T-cell (primary cell): ENCODE measurements at regions not wholly inside any gene's neighbourhood (a gene's known extent, or its start where the extent isn't known, plus 50 kb on each side); places are given as distances from the start of the nearest gene placed in this dataset.

ENCODE experiments used
- ATAC-seq, 4 experiments: fragments of 200-7000 bp in 3 of 4; fragments of 150-1000 bp in 1 of 4; cut with Tn5 transposase; replicated peaks in 1 of 4; 1 replicate in 3 of 4; 2 replicates in 1 of 4; pipeline ENCODE4 v1.10.0; 2021; ENCODE audit warnings: moderate library complexity in 3 of 4, mild to moderate bottlenecking in 2 of 4, moderate number of reproducible peaks in 1 of 4
- CTCF ChIA-PET, 2 donors: fragments of 300-600 bp; sonication (Branson Sonifier 250); formaldehyde crosslinking; loops; one replicate each; lab custom pipeline; 2022; ENCODE audit warnings: antibody characterized with exemption in 2 of 2; lab: Charles Lee
- POLR2A ChIA-PET, 2 donors: fragments of 300-600 bp; sonication (Branson Sonifier 250); formaldehyde crosslinking; loops; one replicate each; lab custom pipeline; 2022; ENCODE audit warnings: antibody characterized with exemption in 2 of 2; lab: Charles Lee
- DNase-seq, 35 experiments: peaks; one replicate each; pipeline versions ENCODE4 v3.0.0 to v3.0.0-alpha.2; 2013 to 2023
- H3K27ac ChIP-seq: one replicate; pipeline ENCODE4 v1.5.1; 2013; ENCODE audit warnings: low read length
- H3K27me3 ChIP-seq, 2 experiments: replicated peaks in 1 of 2; 1 replicate in 1 of 2; 2 replicates in 1 of 2; pipeline versions ENCODE4 v1.6.1 to v1.7.0; 2013; ENCODE audit warnings: low read length in 1 of 2, mixed read lengths in 1 of 2; ENCODE audit not compliant: control insufficient read depth in 2 of 2, insufficient read depth in 2 of 2; ENCODE audit errors: extremely low read depth in 1 of 2
- H3K36me3 ChIP-seq, 2 donors: 1 replicate in 1 of 2; 2 replicates in 1 of 2; pipeline versions ENCODE4 v1.6.1 to v1.7.0; 2013; ENCODE audit warnings: low read length in 1 of 2; ENCODE audit not compliant: control insufficient read depth in 2 of 2, insufficient read depth in 1 of 2; ENCODE audit errors: extremely low read depth in 1 of 2
- H3K4me1 ChIP-seq, 2 experiments: 1 replicate in 1 of 2; 2 replicates in 1 of 2; pipeline versions ENCODE4 v1.6.1 to v1.7.0; 2013; ENCODE audit warnings: low read length in 2 of 2, mixed read lengths in 1 of 2; ENCODE audit not compliant: insufficient read depth in 2 of 2, control insufficient read depth in 1 of 2; ENCODE audit errors: extremely low read depth in 1 of 2
- H3K4me3 ChIP-seq, 2 donors: 1 replicate in 1 of 2; 2 replicates in 1 of 2; pipeline versions ENCODE4 v1.5.1 to v1.7.0; 2013; ENCODE audit warnings: mild to moderate bottlenecking in 2 of 2, low read length in 1 of 2, moderate library complexity in 1 of 2; ENCODE audit not compliant: control insufficient read depth in 1 of 2; ENCODE audit errors: extremely low read depth in 1 of 2
- H3K9me3 ChIP-seq: 2 replicates; pipeline ENCODE4 v1.7.0; 2013
- H3K27ac Mint-ChIP-seq, 2 donors: one replicate each; pipeline ENCODE4 v1.8.0; 2020 to 2021; ENCODE audit warnings: mild to moderate bottlenecking in 2 of 2, mixed read lengths in 2 of 2
- H3K27me3 Mint-ChIP-seq, 2 donors: one replicate each; pipeline ENCODE4 v1.8.0; 2021 to 2022; ENCODE audit warnings: mixed read lengths in 2 of 2
- H3K36me3 Mint-ChIP-seq: one replicate; pipeline ENCODE4 v1.8.0; 2021; ENCODE audit warnings: mixed read lengths
- H3K4me1 Mint-ChIP-seq, 3 donors: one replicate each; pipeline ENCODE4 v1.8.0; 2020 to 2022; ENCODE audit warnings: mixed read lengths in 3 of 3, mild to moderate bottlenecking in 1 of 3
- H3K4me3 Mint-ChIP-seq, 3 donors: one replicate each; pipeline ENCODE4 v1.8.0; 2020 to 2022; ENCODE audit warnings: mild to moderate bottlenecking in 3 of 3, mixed read lengths in 3 of 3, moderate library complexity in 3 of 3
- H3K9me3 Mint-ChIP-seq, 3 donors: one replicate each; pipeline ENCODE4 v1.8.0; 2020 to 2022; ENCODE audit warnings: mixed read lengths in 3 of 3
- WGBS: methylation state at CpG from one replicate; pipeline ENCODE4 v1.1.5; 2013; ENCODE audit warnings: missing lambda C conversion rate; ENCODE audit not compliant: insufficient coverage; 5-methylcytosine and 5-hydroxymethylcytosine counted together

- Histone ChIP-seq H3K4me3 (no peak overlapping the region), H3K27ac (no peak overlapping the region), H3K9me3 (no peaks in the 10 kb centered on the region), H3K4me1 (no peaks in the 10 kb centered on the region), H3K36me3 (no peaks in the 10 kb centered on the region), H3K27me3 (peaks cover 0 to 3% of the 10 kb centered on the region in 2 experiments)
- ChIA-PET POLR2A (interaction anchor here in 1 of 2 donors (0.5 to 0.7 kb wide), 2 partner anchors 668 to 837 kb away, joined by 8 to 10 read pairs; no protein-coding TSS in a partner anchor), CTCF (no interaction called here)
- DNase-seq (no peak), ATAC-seq (no peak)
- Mint-ChIP-seq H3K36me3 (no peaks in the 10 kb centered on the region), H3K9me3 (peaks cover 0 to 5% (median 0%) of the 10 kb centered on the region in 3 donors), H3K4me1 (no peaks in the 10 kb centered on the region), H3K27me3 (no peaks in the 10 kb centered on the region), H3K27ac (no peak overlapping the region), H3K4me3 (no peak overlapping the region)
- WGBS, result no CpG with 5 or more reads among the region's 2 CpGs
Observed at GRCh38 chr6:133623621-133624020, 265.3 kb upstream of the TCF21 start.

- WGBS, result no CpG with 5 or more reads among the region's 3 CpGs
- no peak for ATAC-seq
- H3K9me3 Mint-ChIP-seq, result no peaks in the 10 kb centered on the region
- H3K4me1 ChIP-seq, result no peaks in the 10 kb centered on the region
- POLR2A ChIA-PET, result no interaction called here
- DNase-seq, result no peak
- H3K27me3 Mint-ChIP-seq, result no peaks in the 10 kb centered on the region
- no peak overlapping the region for H3K4me3 Mint-ChIP-seq
- H3K4me3 ChIP-seq, result no peak overlapping the region
- no peak overlapping the region for H3K27ac ChIP-seq
- CTCF ChIA-PET, result no interaction called here
- H3K27me3 ChIP-seq, result peaks cover 0 to 3% of the 10 kb centered on the region in 2 experiments
- no peaks in the 10 kb centered on the region for H3K4me1 Mint-ChIP-seq
- no peaks in the 10 kb centered on the region for H3K9me3 ChIP-seq
- H3K36me3 Mint-ChIP-seq, result no peaks in the 10 kb centered on the region
- no peaks in the 10 kb centered on the region for H3K36me3 ChIP-seq
- no peak overlapping the region for H3K27ac Mint-ChIP-seq
Observed at GRCh38 chr6:133626096-133626666, 262.7 kb upstream of the TCF21 start.

GRCh38 chr6:133629970-133630369 lies 258.9 kb upstream of the TCF21 start:
- CTCF ChIA-PET, result no interaction called here
- H3K27me3 ChIP-seq, result peaks cover 0 to 3% of the 10 kb centered on the region in 2 experiments
- H3K36me3 ChIP-seq, result no peaks in the 10 kb centered on the region
- DNase-seq, result no peak
- Mint-ChIP-seq H3K4me3 (no peak overlapping the region), H3K27ac (no peak overlapping the region), H3K4me1 (no peaks in the 10 kb centered on the region), H3K27me3 (peaks cover 0 to 4% of the 10 kb centered on the region in 2 donors), H3K36me3 (no peaks in the 10 kb centered on the region), H3K9me3 (no peaks in the 10 kb centered on the region)
- no peak overlapping the region for H3K4me3 ChIP-seq
- POLR2A ChIA-PET, result no interaction called here
- ATAC-seq, result no peak
- no peak overlapping the region for H3K27ac ChIP-seq
- no peaks in the 10 kb centered on the region for H3K4me1 ChIP-seq
- H3K9me3 ChIP-seq, result no peaks in the 10 kb centered on the region

DNA sequence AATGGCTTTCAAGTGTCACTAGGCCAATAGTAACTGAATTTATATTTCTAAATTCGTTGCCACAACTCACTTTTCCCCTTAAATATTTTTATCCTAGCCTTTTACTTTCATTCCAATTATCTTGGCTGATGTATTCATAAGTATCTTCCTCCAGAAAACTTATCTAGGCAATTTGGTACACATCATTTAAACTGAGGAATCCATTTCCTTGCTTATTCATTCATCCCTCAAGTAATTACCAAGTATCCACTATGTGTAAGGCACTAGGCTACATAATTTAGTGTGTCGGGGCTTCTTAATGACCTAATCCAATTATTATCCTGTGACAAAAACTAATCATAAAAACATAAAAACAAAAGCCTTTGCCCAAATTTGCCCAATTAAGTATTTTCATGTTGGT lies 258.3 kb upstream of the TCF21 start:
- 80% methylated on average over 1 of the region's 2 CpGs for WGBS
- no peaks in the 10 kb centered on the region for H3K36me3 Mint-ChIP-seq

GRCh38 chr6:133631421-133631820 lies 257.5 kb upstream of the TCF21 start:
- H3K27ac ChIP-seq, result no peak overlapping the region

More for the DNA sequence above, 258.3 kb upstream of the TCF21 start:
- ATAC-seq, result no peak
- peaks cover 0 to 4% of the 10 kb centered on the region in 2 donors for H3K27me3 Mint-ChIP-seq
- DNase-seq, result no peak
- ChIA-PET CTCF (no interaction called here), POLR2A (no interaction called here)
- H3K9me3 ChIP-seq, result no peaks in the 10 kb centered on the region
- no peaks in the 10 kb centered on the region for H3K4me1 Mint-ChIP-seq
- H3K4me1 ChIP-seq, result no peaks in the 10 kb centered on the region
- H3K27me3 ChIP-seq, result peaks cover 0 to 3% of the 10 kb centered on the region in 2 experiments
- H3K4me3 ChIP-seq, result no peak overlapping the region
- H3K27ac ChIP-seq, result no peak overlapping the region
- H3K4me3 Mint-ChIP-seq, result no peak overlapping the region
- H3K9me3 Mint-ChIP-seq, result no peaks in the 10 kb centered on the region
- no peak overlapping the region for H3K27ac Mint-ChIP-seq
- H3K36me3 ChIP-seq, result no peaks in the 10 kb centered on the region

DNA sequence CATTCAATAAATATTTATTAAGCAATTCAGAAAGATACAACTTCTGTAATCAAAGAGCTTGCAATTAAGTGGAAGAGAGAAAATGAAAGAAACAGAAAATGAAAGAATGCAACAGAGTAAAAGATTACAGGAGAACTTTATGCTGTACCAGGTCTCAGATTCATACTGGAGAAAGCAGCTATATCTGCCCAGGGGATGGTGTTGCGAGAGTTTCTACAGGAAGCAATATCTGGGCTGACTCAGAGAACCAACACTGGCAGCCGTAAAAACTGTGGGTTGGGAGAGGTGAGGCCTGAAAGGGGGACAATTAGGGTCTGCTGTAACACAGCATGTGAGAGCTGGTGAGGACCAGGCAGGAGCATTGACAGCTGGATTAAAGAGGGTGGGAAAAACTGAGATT lies 256.7 kb upstream of the TCF21 start:
- Histone ChIP-seq H3K27me3 (no peaks in the 10 kb centered on the region), H3K36me3 (no peaks in the 10 kb centered on the region), H3K4me1 (no peaks in the 10 kb centered on the region), H3K4me3 (no peak overlapping the region), H3K9me3 (no peaks in the 10 kb centered on the region), H3K27ac (no peak overlapping the region)
- POLR2A ChIA-PET, result no interaction called here
- Mint-ChIP-seq H3K9me3 (no peaks in the 10 kb centered on the region), H3K27ac (no peak overlapping the region), H3K36me3 (no peaks in the 10 kb centered on the region), H3K27me3 (peaks cover 0 to 4% of the 10 kb centered on the region in 2 donors), H3K4me1 (no peaks in the 10 kb centered on the region), H3K4me3 (no peak overlapping the region)
- WGBS, result 35% methylated on average over 2 of the region's 2 CpGs
- CTCF ChIA-PET, result no interaction called here
- DNase-seq (no peak), ATAC-seq (no peak)

More at GRCh38 chr6:133631421-133631820, 257.5 kb upstream of the TCF21 start:
- no peak for ATAC-seq
- Mint-ChIP-seq H3K27me3 (peaks cover 0 to 4% of the 10 kb centered on the region in 2 donors), H3K9me3 (no peaks in the 10 kb centered on the region), H3K4me1 (no peaks in the 10 kb centered on the region), H3K4me3 (no peak overlapping the region), H3K27ac (no peak overlapping the region), H3K36me3 (no peaks in the 10 kb centered on the region)
- POLR2A ChIA-PET, result no interaction called here
- CTCF ChIA-PET, result no interaction called here
- no peaks in the 10 kb centered on the region for H3K36me3 ChIP-seq
- no peak for DNase-seq
- no peaks in the 10 kb centered on the region for H3K4me1 ChIP-seq
- H3K4me3 ChIP-seq, result no peak overlapping the region
- WGBS, result no CpG with 5 or more reads among the region's 1 CpG
- H3K9me3 ChIP-seq, result no peaks in the 10 kb centered on the region
- peaks cover 0 to 3% of the 10 kb centered on the region in 2 experiments for H3K27me3 ChIP-seq
